Kidney (tissue), 13 donors: ENCODE measurements at regions not wholly inside any gene's neighbourhood (a gene's known extent, or its start where the extent isn't known, plus 50 kb on each side); places are given as distances from the start of the nearest gene placed in this dataset.

ENCODE experiments used
- DNase-seq, 5 donors: peaks; one replicate each; pipeline ENCODE4 v3.0.0-alpha.2; 2013 to 2020
- FAIRE-seq: peaks from 2 replicates; lab custom pipeline; 2012; peaks lifted over from hg19 to GRCh38; lab: Jason Lieb, UNC
- H3K27ac ChIP-seq, 2 donors: one replicate each; pipeline ENCODE4 v1.7.0; 2013; ENCODE audit warnings: low read depth in 2 of 2, low read length in 2 of 2, inconsistent platforms in 1 of 2
- H3K27me3 ChIP-seq: one replicate; pipeline ENCODE4 v1.7.1; 2013; ENCODE audit warnings: low read length, inconsistent platforms; ENCODE audit not compliant: control insufficient read depth, insufficient read depth
- H3K36me3 ChIP-seq, 3 donors: one replicate each; pipeline versions ENCODE4 v1.7.0 to v1.7.1; 2013; ENCODE audit warnings: low read length in 3 of 3, control low read depth in 1 of 3, inconsistent platforms in 1 of 3; ENCODE audit not compliant: insufficient read depth in 3 of 3, control insufficient read depth in 2 of 3
- H3K4me1 ChIP-seq, 3 donors: one replicate each; pipeline versions ENCODE4 v1.7.0 to v1.7.1; 2013; ENCODE audit warnings: low read length in 3 of 3, inconsistent platforms in 1 of 3, low read depth in 1 of 3; ENCODE audit not compliant: control insufficient read depth in 2 of 3, insufficient read depth in 2 of 3
- H3K4me3 ChIP-seq, 3 donors: one replicate each; pipeline versions ENCODE4 v1.7.0 to v1.8.1; 2013; ENCODE audit warnings: low read length in 3 of 3, control low read depth in 1 of 3, inconsistent platforms in 1 of 3
- H3K9ac ChIP-seq, 3 donors: one replicate each; pipeline versions ENCODE4 v1.7.0 to v1.7.1; 2013; ENCODE audit warnings: low read length in 3 of 3, control low read depth in 1 of 3, inconsistent platforms in 1 of 3
- H3K9me3 ChIP-seq, 3 donors: one replicate each; pipeline versions ENCODE4 v1.7.0 to v1.7.1; 2013; ENCODE audit warnings: low read length in 3 of 3, control low read depth in 1 of 3, inconsistent platforms in 1 of 3; ENCODE audit not compliant: control insufficient read depth in 2 of 3, insufficient read depth in 1 of 3
- CTCF ChIP-seq: IDR thresholded peaks from 3 replicates; pipeline ENCODE4 v1.5.1; 2012; ENCODE audit warnings: mild to moderate bottlenecking, moderate library complexity, borderline replicate concordance; ENCODE audit not compliant: insufficient read depth; ENCODE audit errors: extremely low read depth
- intact Hi-C: fragments of 100-400 bp; cut with DNase I; formaldehyde crosslinking; loops from one replicate; pipeline ENCODE4 v1.11.1; 2022
- donor health status: control.
- donor health status: control.
- donor health status: control.
- donor health status: control.
- donor health status: control.
- donor health status: DM: yes; HTN: yes; CAD: no.
- donor health status: Normal renal cell carcinoma (clear cell type).

GRCh38 chr4:52312722-52313121, 261.6 kb downstream of the SPATA18 start:
- H3K27ac ChIP-seq: no peak overlapping the region
- H3K36me3 ChIP-seq: no peaks in the 10 kb centered on the region
- no peak overlapping the region for H3K9ac ChIP-seq
- FAIRE-seq: no peak
- TF ChIP-seq CTCF: no peak
- DNase-seq: no peak
- H3K27me3 ChIP-seq: no peaks in the 10 kb centered on the region
- peaks cover 0 to under 1% (median 0%) of the 10 kb centered on the region in 3 donors for H3K9me3 ChIP-seq
- intact Hi-C loops: no loop called here
- H3K4me3 ChIP-seq: no peak overlapping the region
- no peaks in the 10 kb centered on the region for H3K4me1 ChIP-seq

GRCh38 chr4:52317361-52317879, 266.3 kb downstream of the SPATA18 start:
- Histone ChIP-seq H3K4me1 (no peaks in the 10 kb centered on the region), H3K36me3 (no peaks in the 10 kb centered on the region), H3K9ac (no peak overlapping the region), H3K27ac (no peak overlapping the region), H3K9me3 (no peaks in the 10 kb centered on the region), H3K27me3 (no peaks in the 10 kb centered on the region), H3K4me3 (no peak overlapping the region)
- no peak for FAIRE-seq
- peak in 1 of 5 donors; percentile 0 for DNase-seq
- intact Hi-C loops: no loop called here
- no peak for TF ChIP-seq CTCF

- intact Hi-C loops: no loop called here
- FAIRE-seq: no peak
Measured at GRCh38 chr4:52317981-52318380, 266.9 kb downstream of the SPATA18 start.

More at GRCh38 chr4:52317981-52318380, 266.9 kb downstream of the SPATA18 start:
- DNase-seq: peak in 2 of 5 donors; percentile 27 to 29
- Histone ChIP-seq H3K36me3 (no peaks in the 10 kb centered on the region), H3K4me1 (no peaks in the 10 kb centered on the region), H3K27me3 (no peaks in the 10 kb centered on the region), H3K27ac (no peak overlapping the region), H3K9me3 (no peaks in the 10 kb centered on the region), H3K4me3 (no peak overlapping the region), H3K9ac (no peak overlapping the region)
- TF ChIP-seq CTCF: no peak
